Activated T-helper 1 cell treated with anti-CD3 and anti-CD28 coated beads, Interleukin-12 subunit alpha, Interleukin-12 subunit beta, Interleukin-2, Interleukin-4 antibody, amounts not matched to agents 30 ng/mL and 10 ng/mL and 1 ng/mL, durations not matched to agents 14 hours and 24 hours and 36 hours (primary cell): ENCODE measurements at regions not wholly inside any gene's neighbourhood (a gene's known extent, or its start where the extent isn't known, plus 50 kb on each side); places are given as distances from the start of the nearest gene placed in this dataset.

Experiments
- DNase-seq: peaks from one replicate; pipeline ENCODE4 v3.0.0; 2021; ENCODE audit warnings: low spot score
- H3K27ac Mint-ChIP-seq: one replicate; pipeline ENCODE4 v1.8.0; 2021; ENCODE audit warnings: mild to moderate bottlenecking, mixed read lengths
- H3K27me3 Mint-ChIP-seq: one replicate; pipeline ENCODE4 v1.8.0; 2022; ENCODE audit warnings: mild to moderate bottlenecking, moderate library complexity, mixed read lengths; ENCODE audit not compliant: insufficient read depth
- H3K36me3 Mint-ChIP-seq: one replicate; pipeline ENCODE4 v1.8.0; 2021; ENCODE audit warnings: low read depth, mixed read lengths
- H3K4me1 Mint-ChIP-seq: one replicate; pipeline ENCODE4 v1.8.0; 2021; ENCODE audit warnings: low read depth, mixed read lengths
- H3K4me3 Mint-ChIP-seq: one replicate; pipeline ENCODE4 v1.8.0; 2021; ENCODE audit warnings: mild to moderate bottlenecking, moderate library complexity, mixed read lengths
- H3K9me3 Mint-ChIP-seq: one replicate; pipeline ENCODE4 v1.8.0; 2021; ENCODE audit warnings: mixed read lengths
- intact Hi-C: fragments of 100-400 bp; cut with micrococcal nuclease; formaldehyde crosslinking; loops from one replicate; pipeline ENCODE4 v1.15.1; 2024

DNA sequence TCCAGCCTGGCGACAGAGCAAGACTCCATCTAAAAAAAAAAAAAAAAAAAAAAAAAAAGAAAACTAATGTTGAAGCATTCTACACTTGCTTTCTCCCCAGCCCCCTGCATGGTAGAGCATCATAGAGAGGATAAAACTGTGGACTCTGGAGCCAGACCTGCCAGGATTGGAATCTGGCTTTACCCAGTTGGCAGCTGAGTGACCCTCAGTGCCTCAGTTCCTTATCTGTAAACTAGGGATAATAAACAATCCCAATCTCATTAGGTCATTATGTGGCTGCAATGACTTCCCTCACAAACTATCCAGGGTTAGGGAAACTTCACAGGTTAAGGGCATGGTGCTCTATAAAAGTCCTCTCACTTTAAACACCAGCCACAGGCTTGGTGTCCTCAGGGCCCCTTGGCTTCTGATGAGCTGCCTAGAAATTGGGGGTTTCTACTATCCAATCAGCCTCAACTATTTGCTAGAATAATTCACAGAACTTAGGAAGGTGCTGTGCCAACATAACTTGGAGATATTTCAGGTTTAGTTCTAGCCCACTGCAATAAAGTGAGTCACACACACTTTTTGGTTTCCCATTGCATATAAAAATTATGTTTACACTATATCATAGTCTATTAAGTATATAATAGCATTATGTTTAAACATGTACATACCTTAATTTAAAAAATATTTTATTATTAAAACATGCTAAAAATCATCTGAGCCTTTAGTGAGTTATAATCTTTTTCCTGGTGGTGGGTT is 180.5 kb upstream of the B3GALT2 start:
- Mint-ChIP-seq H3K4me1 (peaks cover 6% of the 10 kb centered on the region), H3K36me3 (no peaks in the 10 kb centered on the region), H3K27ac (no peak overlapping the region), H3K27me3 (no peaks in the 10 kb centered on the region), H3K9me3 (no peaks in the 10 kb centered on the region), H3K4me3 (no peak overlapping the region)
- intact Hi-C loops, result no loop called here
- DNase-seq, result no peak

DNA sequence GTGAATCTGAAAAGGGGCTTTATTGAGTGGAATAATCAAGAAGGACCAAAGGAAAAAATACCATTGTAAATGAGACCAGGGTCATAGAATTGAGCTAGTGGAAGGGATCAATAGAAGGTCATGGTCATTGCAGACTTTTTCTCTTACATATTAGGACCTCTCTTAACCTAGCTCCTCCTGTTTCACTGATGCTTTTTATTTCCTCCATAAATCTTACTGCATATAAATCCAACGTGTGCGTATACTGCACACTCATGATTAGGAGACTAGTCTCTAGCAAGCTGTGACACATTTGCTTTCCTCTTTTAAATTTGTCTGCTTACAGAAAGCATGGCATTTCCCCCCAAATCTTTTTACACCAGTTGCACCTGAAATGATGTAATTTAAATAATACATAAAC is 179.6 kb upstream of the B3GALT2 start:
- H3K9me3 Mint-ChIP-seq, result no peaks in the 10 kb centered on the region
- H3K36me3 Mint-ChIP-seq, result no peaks in the 10 kb centered on the region
- intact Hi-C loops, result no loop called here

GRCh38 chr1:193359631-193360030 is 173.2 kb upstream of the B3GALT2 start:
- no peak overlapping the region for H3K4me3 Mint-ChIP-seq
- no peak overlapping the region for H3K27ac Mint-ChIP-seq
- no peaks in the 10 kb centered on the region for H3K36me3 Mint-ChIP-seq
- no peaks in the 10 kb centered on the region for H3K4me1 Mint-ChIP-seq
- peaks cover 5% of the 10 kb centered on the region for H3K27me3 Mint-ChIP-seq
- intact Hi-C loops, result no loop called here
- DNase-seq, result no peak
- no peaks in the 10 kb centered on the region for H3K9me3 Mint-ChIP-seq

More for the DNA sequence above, 179.6 kb upstream of the B3GALT2 start:
- Mint-ChIP-seq H3K27ac (no peak overlapping the region), H3K4me1 (peaks cover 6% of the 10 kb centered on the region), H3K27me3 (no peaks in the 10 kb centered on the region), H3K4me3 (no peak overlapping the region)
- DNase-seq, result no peak

GRCh38 chr1:193358419-193358818 is 172.0 kb upstream of the B3GALT2 start:
- Mint-ChIP-seq H3K36me3 (no peaks in the 10 kb centered on the region), H3K27me3 (peaks cover 6% of the 10 kb centered on the region), H3K4me3 (no peak overlapping the region), H3K9me3 (no peaks in the 10 kb centered on the region), H3K4me1 (no peaks in the 10 kb centered on the region), H3K27ac (no peak overlapping the region)
- DNase-seq, result no peak
- intact Hi-C loops, result no loop called here

- intact Hi-C loops, result no loop called here
- peaks cover 6% of the 10 kb centered on the region for H3K27me3 Mint-ChIP-seq
- H3K36me3 Mint-ChIP-seq, result no peaks in the 10 kb centered on the region
- no peak for DNase-seq
- H3K4me1 Mint-ChIP-seq, result no peaks in the 10 kb centered on the region
- no peak overlapping the region for H3K27ac Mint-ChIP-seq
- no peaks in the 10 kb centered on the region for H3K9me3 Mint-ChIP-seq
- no peak overlapping the region for H3K4me3 Mint-ChIP-seq
Measured at GRCh38 chr1:193356249-193356648, 169.8 kb upstream of the B3GALT2 start.

GRCh38 chr1:193355626-193356025 is 169.2 kb upstream of the B3GALT2 start:
- no peak for DNase-seq
- intact Hi-C loops, result no loop called here
- H3K36me3 Mint-ChIP-seq, result no peaks in the 10 kb centered on the region
- no peak overlapping the region for H3K27ac Mint-ChIP-seq
- H3K4me1 Mint-ChIP-seq, result no peaks in the 10 kb centered on the region
- H3K4me3 Mint-ChIP-seq, result no peak overlapping the region
- no peaks in the 10 kb centered on the region for H3K9me3 Mint-ChIP-seq
- peaks cover 6% of the 10 kb centered on the region for H3K27me3 Mint-ChIP-seq

DNA sequence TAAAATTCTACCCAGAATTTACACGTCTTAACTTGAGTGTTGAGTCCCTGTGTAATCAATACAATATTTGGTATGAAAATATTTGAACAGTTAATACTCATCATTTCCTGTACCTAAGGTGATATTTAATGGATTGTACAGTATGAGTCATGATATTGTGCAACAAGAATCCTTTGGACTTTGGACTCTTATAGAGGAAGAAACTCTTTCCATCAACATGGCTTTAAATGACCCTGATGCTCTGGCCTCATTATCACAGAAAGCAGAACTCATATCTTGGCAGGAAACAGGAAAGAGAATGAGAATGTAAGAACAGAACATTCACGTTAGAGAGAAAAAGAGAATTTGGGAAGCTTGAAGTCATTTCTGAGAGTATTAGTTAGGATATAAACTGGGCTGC is 168.8 kb upstream of the B3GALT2 start:
- intact Hi-C loops, result no loop called here
- no peaks in the 10 kb centered on the region for H3K36me3 Mint-ChIP-seq
- no peak overlapping the region for H3K27ac Mint-ChIP-seq
- H3K9me3 Mint-ChIP-seq, result no peaks in the 10 kb centered on the region
- no peak for DNase-seq
- H3K4me3 Mint-ChIP-seq, result no peak overlapping the region
- no peaks in the 10 kb centered on the region for H3K4me1 Mint-ChIP-seq
- peaks cover 6% of the 10 kb centered on the region for H3K27me3 Mint-ChIP-seq

- H3K27ac Mint-ChIP-seq, result no peak overlapping the region
- H3K4me3 Mint-ChIP-seq, result no peak overlapping the region
- intact Hi-C loops, result no loop called here
- no peaks in the 10 kb centered on the region for H3K36me3 Mint-ChIP-seq
- no peaks in the 10 kb centered on the region for H3K9me3 Mint-ChIP-seq
- H3K4me1 Mint-ChIP-seq, result no peaks in the 10 kb centered on the region
- peaks cover 2% of the 10 kb centered on the region for H3K27me3 Mint-ChIP-seq
- no peak for DNase-seq
Measured at GRCh38 chr1:193348769-193349535, 162.5 kb upstream of the B3GALT2 start.

- no peaks in the 10 kb centered on the region for H3K4me1 Mint-ChIP-seq
- no peak overlapping the region for H3K27ac Mint-ChIP-seq
- H3K4me3 Mint-ChIP-seq, result no peak overlapping the region
- no peaks in the 10 kb centered on the region for H3K9me3 Mint-ChIP-seq
- peaks cover 2% of the 10 kb centered on the region for H3K27me3 Mint-ChIP-seq
- no peaks in the 10 kb centered on the region for H3K36me3 Mint-ChIP-seq
- intact Hi-C loops, result no loop called here
- no peak for DNase-seq
Measured at GRCh38 chr1:193348091-193348768, 161.8 kb upstream of the B3GALT2 start.

DNA sequence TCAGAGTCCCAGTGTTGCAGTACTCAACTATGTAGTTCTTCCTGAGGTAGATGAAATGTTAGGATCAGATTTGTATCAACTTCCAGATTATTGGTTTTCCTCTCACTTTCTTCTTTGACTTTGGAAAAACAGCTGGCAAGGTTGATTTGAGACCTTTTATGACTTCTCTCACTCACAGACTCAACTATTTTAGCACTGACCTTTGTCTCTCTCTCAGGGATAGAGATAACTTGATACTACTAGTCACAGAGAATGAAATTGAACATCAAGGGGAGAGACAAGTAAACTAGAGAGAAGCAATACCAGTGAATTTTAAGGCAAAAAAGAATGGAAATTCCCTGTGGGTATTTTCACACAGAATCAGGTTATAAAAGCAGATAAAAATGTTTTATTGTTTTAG is 159.7 kb upstream of the B3GALT2 start:
- Mint-ChIP-seq H3K27me3 (peaks cover 3% of the 10 kb centered on the region), H3K9me3 (no peaks in the 10 kb centered on the region), H3K36me3 (no peaks in the 10 kb centered on the region), H3K27ac (no peak overlapping the region), H3K4me1 (no peaks in the 10 kb centered on the region), H3K4me3 (no peak overlapping the region)
- no peak for DNase-seq
- intact Hi-C loops, result no loop called here

GRCh38 chr1:193342811-193343210 is 156.4 kb upstream of the B3GALT2 start:
- DNase-seq, result no peak
- Mint-ChIP-seq H3K27me3 (peaks cover 3% of the 10 kb centered on the region), H3K4me1 (peaks cover 6% of the 10 kb centered on the region), H3K4me3 (no peak overlapping the region), H3K9me3 (no peaks in the 10 kb centered on the region), H3K27ac (no peak overlapping the region), H3K36me3 (no peaks in the 10 kb centered on the region)
- intact Hi-C loops, result no loop called here

- no peak for DNase-seq
- intact Hi-C loops, result no loop called here
- Mint-ChIP-seq H3K36me3 (no peaks in the 10 kb centered on the region), H3K9me3 (no peaks in the 10 kb centered on the region), H3K4me1 (peaks cover 7% of the 10 kb centered on the region), H3K4me3 (no peak overlapping the region), H3K27me3 (peaks cover 7% of the 10 kb centered on the region), H3K27ac (no peak overlapping the region)
Measured at GRCh38 chr1:193340331-193340730, 153.9 kb upstream of the B3GALT2 start.

GRCh38 chr1:193339401-193339800 is 153.0 kb upstream of the B3GALT2 start:
- Mint-ChIP-seq H3K27ac (no peak overlapping the region), H3K9me3 (peaks cover 9% of the 10 kb centered on the region), H3K4me1 (peaks cover 7% of the 10 kb centered on the region), H3K36me3 (no peaks in the 10 kb centered on the region), H3K27me3 (peaks cover 7% of the 10 kb centered on the region), H3K4me3 (no peak overlapping the region)
- no peak for DNase-seq
- intact Hi-C loops, result no loop called here
